Esophagus muscularis mucosa (tissue), 4 donors: ENCODE measurements at regions not wholly inside any gene's neighbourhood (a gene's known extent, or its start where the extent isn't known, plus 50 kb on each side); places are given as distances from the start of the nearest gene placed in this dataset.

Source experiments
- DNase-seq: peaks from one replicate; pipeline ENCODE4 v3.0.0-alpha.2; 2017; ENCODE audit errors: extremely low spot score
- H3K27ac ChIP-seq, 4 donors: fragments of 200-600 bp; sonication (generic); replicated peaks in 1 of 4; 1 replicate in 3 of 4; 2 replicates in 1 of 4; pipeline ENCODE4 v1.5.1; 2016 to 2019; ENCODE audit warnings: mild to moderate bottlenecking in 1 of 4
- H3K27me3 ChIP-seq, 4 donors: fragments of 200-600 bp; sonication (generic); one replicate each; pipeline versions ENCODE4 v1.5.1 to v1.6.0; 2016 to 2019
- H3K36me3 ChIP-seq, 4 donors: fragments of 200-600 bp; sonication (generic); one replicate each; pipeline ENCODE4 v1.5.1; 2016 to 2019
- H3K4me1 ChIP-seq, 4 donors: fragments of 200-600 bp; sonication (generic); one replicate each; pipeline ENCODE4 v1.5.1; 2016 to 2019
- H3K4me3 ChIP-seq, 4 donors: fragments of 200-600 bp; sonication (generic); 1 replicate in 2 of 4; 2 replicates in 2 of 4; pipeline ENCODE4 v1.5.1; 2016 to 2019; ENCODE audit warnings: mild to moderate bottlenecking in 4 of 4, moderate library complexity in 1 of 4
- H3K9me3 ChIP-seq, 4 donors: fragments of 200-600 bp; sonication (generic); 1 replicate in 3 of 4; 2 replicates in 1 of 4; pipeline ENCODE4 v1.5.1; 2016 to 2019
- CTCF ChIP-seq, 3 experiments: fragments of 200-600 bp in 2 of 3; fragments of 450-650 bp in 1 of 3; sonication (generic) in 2 of 3; IDR thresholded peaks; one replicate each; pipeline ENCODE4 v1.5.1; 2017 to 2019; ENCODE audit warnings: antibody characterized with exemption in 3 of 3, mild to moderate bottlenecking in 2 of 3, moderate library complexity in 1 of 3
- EP300 ChIP-seq: sonication (generic); formaldehyde crosslinking; IDR thresholded peaks from one replicate; pipeline ENCODE4 v1.6.1; 2017; ENCODE audit warnings: antibody characterized with exemption
- POLR2A ChIP-seq: fragments of 450-650 bp; IDR thresholded peaks from one replicate; pipeline ENCODE4 v1.6.1; 2017; ENCODE audit warnings: antibody characterized with exemption, moderate library complexity, mild to moderate bottlenecking, low read depth
- POLR2AphosphoS5 ChIP-seq, 2 donors: sonication (generic); formaldehyde crosslinking; IDR thresholded peaks; one replicate each; pipeline ENCODE4 v1.6.1; 2017; ENCODE audit warnings: antibody characterized with exemption in 2 of 2
- WGBS: methylation state at CpG from one replicate; pipeline ENCODE4 v1.1.5; 2018; 5-methylcytosine and 5-hydroxymethylcytosine counted together
- intact Hi-C: fragments of 100-400 bp; cut with DNase I; formaldehyde crosslinking; loops from one replicate; pipeline ENCODE4 v1.15.1; 2023

GRCh38 chr16:63813862-63814261 lies 1308.0 kb downstream of the CDH11 start:
- Histone ChIP-seq H3K4me3 (no peak overlapping the region), H3K27me3 (no peaks in the 10 kb centered on the region), H3K27ac (no peak overlapping the region), H3K4me1 (no peaks in the 10 kb centered on the region), H3K9me3 (no peaks in the 10 kb centered on the region), H3K36me3 (no peaks in the 10 kb centered on the region)
- intact Hi-C loops = no loop called here
- TF ChIP-seq POLR2A (no peak), POLR2AphosphoS5 (IDR thresholded peaks at IDR 0.05) (no peak), EP300 (no peak), CTCF (IDR thresholded peaks at IDR 0.05) (no peak)
- no peak for DNase-seq

GRCh38 chr16:63808730-63809129 lies 1313.1 kb downstream of the CDH11 start:
- Histone ChIP-seq H3K9me3 (no peaks in the 10 kb centered on the region), H3K36me3 (no peaks in the 10 kb centered on the region), H3K27ac (no peak overlapping the region), H3K27me3 (no peaks in the 10 kb centered on the region), H3K4me3 (no peak overlapping the region), H3K4me1 (peaks cover 0 to 4% (median 2%) of the 10 kb centered on the region in 4 donors)
- DNase-seq = no peak
- WGBS = 74% methylated on average over 1 of the region's 1 CpG
- intact Hi-C loops = no loop called here
- no peak for TF ChIP-seq POLR2A
- no peak for TF ChIP-seq POLR2AphosphoS5 (IDR thresholded peaks at IDR 0.05)
- no peak for TF ChIP-seq CTCF (IDR thresholded peaks at IDR 0.05)
- no peak for TF ChIP-seq EP300

GRCh38 chr16:63806794-63807506 lies 1314.9 kb downstream of the CDH11 start:
- TF ChIP-seq EP300 (no peak), POLR2A (no peak), CTCF (IDR thresholded peaks at IDR 0.05) (no peak), POLR2AphosphoS5 (IDR thresholded peaks at IDR 0.05) (no peak)
- no peaks in the 10 kb centered on the region for H3K36me3 ChIP-seq
- 75% methylated on average over 3 of the region's 3 CpGs for WGBS

GRCh38 chr16:63804126-63804525 lies 1317.7 kb downstream of the CDH11 start:
- Histone ChIP-seq H3K27ac (no peak overlapping the region), H3K36me3 (no peaks in the 10 kb centered on the region), H3K4me3 (no peak overlapping the region), H3K9me3 (no peaks in the 10 kb centered on the region), H3K4me1 (peaks cover 0 to 4% (median 2%) of the 10 kb centered on the region in 4 donors), H3K27me3 (no peaks in the 10 kb centered on the region)
- intact Hi-C loops = no loop called here
- DNase-seq = no peak
- TF ChIP-seq POLR2AphosphoS5 (IDR thresholded peaks at IDR 0.05) (no peak), CTCF (IDR thresholded peaks at IDR 0.05) (no peak)
- WGBS = 90% methylated on average over 2 of the region's 2 CpGs

More at GRCh38 chr16:63806794-63807506, 1314.9 kb downstream of the CDH11 start:
- intact Hi-C loops = no loop called here
- no peak overlapping the region for H3K27ac ChIP-seq
- H3K27me3 ChIP-seq = no peaks in the 10 kb centered on the region
- H3K4me3 ChIP-seq = no peak overlapping the region
- H3K4me1 ChIP-seq = peaks cover 0 to 4% (median 2%) of the 10 kb centered on the region in 4 donors
- H3K9me3 ChIP-seq = no peaks in the 10 kb centered on the region
- DNase-seq = no peak

GRCh38 chr16:63789603-63790002 lies 1332.3 kb downstream of the CDH11 start:
- no peak for DNase-seq
- no peak overlapping the region for H3K27ac ChIP-seq
- intact Hi-C loops = no loop called here
- peaks cover 0 to 7% (median 0%) of the 10 kb centered on the region in 4 donors for H3K9me3 ChIP-seq
- H3K4me1 ChIP-seq = no peaks in the 10 kb centered on the region
- H3K36me3 ChIP-seq = no peaks in the 10 kb centered on the region
- no peak overlapping the region for H3K4me3 ChIP-seq
- H3K27me3 ChIP-seq = no peaks in the 10 kb centered on the region
- TF ChIP-seq EP300 (no peak), CTCF (IDR thresholded peaks at IDR 0.05) (no peak), POLR2A (no peak), POLR2AphosphoS5 (IDR thresholded peaks at IDR 0.05) (no peak)
- 91% methylated on average over 2 of the region's 2 CpGs for WGBS
